ENCODE measurements at regions not wholly inside any gene's neighbourhood (a gene's known extent, or its start where the extent isn't known, plus 50 kb on each side); places are given as distances from the start of the nearest gene placed in this dataset.

GRCh38 chr6:104109806-104110205 lies 749.9 kb downstream of the HACE1 start:
- intact Hi-C loops (cut with micrococcal nuclease), result no loop called here

DNA sequence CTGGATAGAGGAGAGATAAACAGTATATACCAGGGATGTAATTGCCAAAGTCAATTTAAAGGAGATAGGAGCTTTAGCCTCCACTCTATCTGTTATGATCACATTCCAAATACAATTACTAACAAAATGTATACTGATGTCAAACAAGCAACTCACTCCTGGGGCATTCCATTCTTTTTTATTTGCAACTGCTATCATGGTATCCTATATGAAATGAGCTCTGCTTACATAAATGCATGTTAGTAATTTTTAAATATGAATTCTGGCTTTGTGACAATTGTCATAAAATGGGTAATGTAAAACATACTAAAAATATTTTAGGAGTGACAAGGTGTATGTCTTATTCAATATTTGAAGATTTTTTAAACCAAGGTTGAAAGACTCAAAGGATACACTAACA lies 751.1 kb downstream of the HACE1 start:
- intact Hi-C loops (cut with micrococcal nuclease), result no loop called here

GRCh38 chr6:104095661-104096416 lies 763.9 kb downstream of the HACE1 start:
- intact Hi-C loops (cut with micrococcal nuclease), result no loop called here

GRCh38 chr6:104087765-104088164 lies 772.0 kb downstream of the HACE1 start:
- intact Hi-C loops (cut with micrococcal nuclease), result no loop called here

DNA sequence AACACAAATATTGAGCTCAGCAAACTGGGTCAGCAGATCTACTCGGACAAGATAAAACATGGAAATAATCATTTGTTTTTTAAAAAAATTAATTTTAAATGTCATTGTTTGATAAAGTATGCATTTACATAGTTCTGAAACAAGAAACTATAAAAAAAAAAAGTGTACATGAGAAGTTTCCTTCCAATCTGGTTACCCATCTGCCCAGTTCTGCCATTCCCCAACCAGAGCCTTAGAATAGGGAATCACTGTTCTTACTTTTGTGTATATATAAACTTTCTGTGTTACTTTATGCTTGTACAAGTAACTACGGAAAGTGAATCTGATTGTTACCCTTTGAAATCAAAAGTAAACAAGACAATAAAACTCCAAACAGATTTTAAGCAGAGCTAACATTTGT lies 791.4 kb downstream of the HACE1 start:
- intact Hi-C loops (cut with micrococcal nuclease), result no loop called here

GRCh38 chr6:104064876-104065275 lies 794.8 kb downstream of the HACE1 start:
- intact Hi-C loops (cut with micrococcal nuclease), result no loop called here

- intact Hi-C loops (cut with micrococcal nuclease), result no loop called here
These were observed 809.3 kb downstream of the HACE1 start for GRCh38 chr6:104050455-104050854.

GRCh38 chr6:104046426-104046825 lies 813.3 kb downstream of the HACE1 start:
- intact Hi-C loops (cut with micrococcal nuclease), result no loop called here

DNA sequence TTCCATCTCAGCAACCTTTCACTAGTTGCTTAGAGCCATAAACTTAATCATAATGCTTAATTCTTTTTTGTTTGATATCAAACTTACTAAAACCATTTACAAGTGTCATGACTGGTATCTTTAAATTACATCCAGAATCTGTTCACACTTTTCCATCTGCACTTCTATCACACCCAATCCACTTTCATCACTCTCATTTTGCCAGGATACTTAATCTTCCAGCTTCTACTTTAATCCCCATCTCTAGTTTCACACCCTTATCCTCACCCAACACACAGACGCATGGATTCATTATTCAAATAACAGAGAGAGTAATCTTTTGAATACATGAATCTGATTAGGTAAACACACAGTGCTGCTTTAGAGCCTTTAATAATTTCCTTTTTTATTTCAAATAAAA lies 828.4 kb downstream of the HACE1 start:
- intact Hi-C loops (cut with micrococcal nuclease), result no loop called here

DNA sequence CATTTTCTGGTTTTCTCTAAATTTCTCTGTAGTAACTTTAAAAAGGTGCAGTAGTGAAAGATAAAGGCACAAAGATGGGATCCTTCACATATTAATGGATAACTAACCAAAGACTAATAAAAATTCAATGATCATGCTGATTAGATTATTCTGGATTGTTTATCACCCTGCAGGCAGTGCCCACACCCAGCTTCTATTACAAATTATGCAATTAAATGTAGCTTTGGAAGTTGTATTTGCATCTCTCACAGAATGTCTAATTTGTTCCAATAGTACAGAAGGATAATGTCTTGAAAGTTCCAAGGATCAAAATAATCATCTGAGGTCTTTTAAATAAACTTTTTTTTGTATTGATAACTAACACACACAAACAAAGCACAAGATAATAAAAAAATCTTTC lies 837.6 kb downstream of the HACE1 start:
- intact Hi-C loops (cut with micrococcal nuclease), result no loop called here

GRCh38 chr6:104019075-104019753 lies 840.5 kb downstream of the HACE1 start:
- intact Hi-C loops (cut with micrococcal nuclease), result no loop called here

GRCh38 chr6:104017410-104018381 lies 842.0 kb downstream of the HACE1 start:
- intact Hi-C loops (cut with micrococcal nuclease), result no loop called here

- intact Hi-C loops (cut with micrococcal nuclease), result no loop called here
These were observed 845.4 kb downstream of the HACE1 start for GRCh38 chr6:104014163-104014959.

DNA sequence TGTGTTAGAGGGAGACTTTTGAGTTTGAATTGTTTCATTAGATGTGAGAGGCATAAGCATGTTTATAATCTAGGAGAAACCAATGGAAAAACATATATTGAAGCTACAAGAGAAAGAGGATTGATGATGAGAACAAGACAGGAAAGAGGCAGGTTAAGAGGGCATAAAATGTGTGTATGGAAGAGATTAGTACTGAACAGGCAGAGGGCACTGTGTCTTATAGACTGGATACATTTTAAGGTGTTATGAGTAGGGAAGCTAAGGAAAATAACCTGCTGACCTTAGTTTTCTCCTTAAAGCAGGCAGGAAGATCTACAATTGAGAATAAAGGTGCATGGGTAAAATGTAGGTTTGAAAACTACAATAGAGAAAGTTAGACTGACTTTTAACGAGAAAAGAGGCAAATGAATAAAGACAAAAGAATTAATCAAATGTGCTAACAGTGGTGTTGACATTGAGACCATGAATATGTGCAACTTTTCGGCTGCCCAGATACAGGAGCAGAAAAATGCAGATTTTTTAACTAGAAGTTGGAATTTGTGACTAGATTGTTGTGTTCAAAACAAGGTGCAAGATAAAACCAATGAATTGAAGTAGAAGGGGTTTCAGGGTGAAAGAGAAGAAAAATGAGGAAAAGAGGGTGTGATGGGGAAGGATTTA lies 846.3 kb downstream of the HACE1 start:
- intact Hi-C loops (cut with micrococcal nuclease), result no loop called here

DNA sequence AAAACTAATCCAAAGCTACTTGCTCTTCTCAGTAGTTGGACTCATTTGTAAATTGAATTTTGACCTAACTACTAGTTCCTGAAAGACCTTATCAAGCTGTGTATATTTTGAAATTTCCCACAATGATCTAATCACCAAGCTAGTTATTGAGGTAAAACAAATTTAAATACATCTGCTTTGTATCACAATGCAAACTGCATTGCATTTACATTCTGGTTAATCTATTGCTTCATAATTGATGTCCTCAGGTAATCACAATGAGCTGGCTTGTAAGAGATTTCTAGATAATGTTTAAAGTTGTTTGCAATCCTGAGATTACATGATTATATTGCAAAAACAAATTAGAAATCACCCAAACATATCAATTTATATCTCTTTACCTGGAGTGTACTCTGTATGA lies 848.8 kb downstream of the HACE1 start:
- intact Hi-C loops (cut with micrococcal nuclease), result no loop called here

GRCh38 chr6:104003803-104004516 lies 855.8 kb downstream of the HACE1 start:
- intact Hi-C loops (cut with micrococcal nuclease), result no loop called here

- intact Hi-C loops (cut with micrococcal nuclease), result no loop called here
These were observed 864.1 kb downstream of the HACE1 start for GRCh38 chr6:103995571-103995970.

DNA sequence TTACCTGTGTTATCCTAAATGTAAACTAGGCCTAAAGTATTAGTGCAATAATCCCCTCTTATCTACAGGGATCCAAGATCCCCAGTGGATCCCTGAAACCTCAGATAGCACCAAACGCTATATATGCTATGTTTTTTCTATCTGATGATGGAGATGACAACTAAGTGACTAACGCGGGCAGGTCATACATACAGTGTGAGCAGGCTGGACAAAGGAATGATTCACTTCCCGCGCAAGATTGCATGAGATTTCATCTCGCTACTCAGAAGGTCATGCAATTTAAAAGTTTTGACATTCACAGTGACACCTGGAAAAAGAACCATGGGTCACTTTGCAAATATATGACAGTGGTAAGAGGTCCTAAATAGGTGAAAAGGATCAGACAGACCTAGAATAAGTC lies 875.9 kb downstream of the HACE1 start:
- intact Hi-C loops (cut with micrococcal nuclease), result no loop called here

DNA sequence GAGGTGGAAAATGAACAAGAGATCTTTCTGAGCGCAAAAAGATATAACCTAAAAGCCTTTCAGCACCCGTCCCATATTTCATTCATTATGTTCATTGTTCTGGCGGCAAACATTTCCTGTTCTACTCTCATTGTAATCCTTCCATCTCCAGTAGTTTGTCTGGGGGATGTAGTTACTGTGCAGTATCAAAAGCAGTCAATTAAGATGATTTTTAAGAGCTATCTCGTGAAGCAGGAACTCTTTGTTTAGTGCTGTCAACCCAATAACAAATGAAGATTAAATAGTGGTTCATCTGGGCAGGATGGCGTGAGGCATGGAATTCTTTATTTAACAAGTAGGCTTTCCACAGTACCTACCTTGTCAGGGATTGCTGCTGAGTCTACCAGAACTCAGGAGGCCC lies 876.7 kb downstream of the HACE1 start:
- intact Hi-C loops (cut with micrococcal nuclease), result no loop called here

DNA sequence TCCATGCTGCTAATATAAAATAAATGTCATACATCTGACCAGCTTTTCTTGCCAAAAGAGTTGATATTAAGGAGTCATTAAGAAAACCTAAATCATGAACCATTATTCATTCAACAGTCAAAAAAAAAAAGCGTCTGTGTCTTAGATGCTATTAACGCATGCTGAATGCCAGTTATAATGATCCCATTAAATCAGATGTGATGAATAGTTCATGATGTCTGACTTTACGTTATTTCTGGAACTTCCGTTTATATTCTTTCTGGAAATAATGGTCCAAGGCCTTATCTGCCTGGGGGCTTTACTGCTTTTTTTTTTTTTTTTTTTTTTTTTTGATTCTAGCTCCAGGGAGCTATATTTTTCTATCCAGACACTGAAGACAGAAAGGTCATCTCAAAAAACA lies 877.1 kb downstream of the HACE1 start:
- intact Hi-C loops (cut with micrococcal nuclease), result no loop called here
